ENCODE measurements at regions not wholly inside any gene's neighbourhood (a gene's known extent, or its start where the extent isn't known, plus 50 kb on each side); places are given as distances from the start of the nearest gene placed in this dataset.

- TF ChIP-seq CTCF (IDR thresholded peaks at IDR 0.05) (no peak), ZFX (IDR thresholded peaks at IDR 0.05; ENCODE audit: borderline replicate concordance) (no peak)
Measured at GRCh38 chr5:117394506-117395157, 820.0 kb upstream of the SEMA6A start.

Data from 22Rv1 (cell line).